ENCODE measurements at regions not wholly inside any gene's neighbourhood (a gene's known extent, or its start where the extent isn't known, plus 50 kb on each side); places are given as distances from the start of the nearest gene placed in this dataset.

DNA sequence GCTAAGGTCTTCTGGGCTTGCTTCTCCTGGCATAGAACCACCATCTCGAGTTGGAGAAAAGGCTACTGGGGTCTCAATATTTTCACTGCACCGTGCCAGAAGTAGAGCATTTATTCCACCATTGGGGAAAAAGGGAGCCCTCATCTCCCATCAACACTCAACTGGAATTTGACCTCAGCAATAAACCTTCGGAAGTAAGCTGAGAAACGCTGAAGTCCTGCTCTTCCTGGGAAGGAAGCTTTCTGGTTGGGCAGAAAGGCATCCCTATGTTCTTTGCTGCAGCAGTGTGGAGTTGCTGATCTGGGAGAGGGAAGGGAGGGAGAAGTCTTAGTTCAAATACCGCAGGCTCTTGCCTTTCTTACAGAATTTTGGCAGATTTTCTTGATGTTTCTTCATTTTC is 368.8 kb downstream of the NUP35 start:
- TF ChIP-seq CTCF (conservative IDR thresholded peaks at IDR 0.05; ENCODE audit: low read depth in 2 of 2) (no peak), EZH2 (IDR thresholded peaks at IDR 0.05; ENCODE audit: low read depth, unreplicated experiment) (no peak), JUNB (IDR thresholded peaks at IDR 0.05; ENCODE audit: unreplicated experiment) (no peak), NANOG (IDR thresholded peaks at IDR 0.05; ENCODE audit: borderline replicate concordance) (no peak), POLR2AphosphoS5 (IDR thresholded peaks at IDR 0.05; ENCODE audit: low read depth) (no peak), CREB1 (CRISPR knock-in tag; IDR thresholded peaks at IDR 0.05; ENCODE audit: low read depth) (no peak), EZH2phosphoT487 (IDR thresholded peaks at IDR 0.05; ENCODE audit: unreplicated experiment) (no peak)
- TF ChIP-seq, protein P1, sequence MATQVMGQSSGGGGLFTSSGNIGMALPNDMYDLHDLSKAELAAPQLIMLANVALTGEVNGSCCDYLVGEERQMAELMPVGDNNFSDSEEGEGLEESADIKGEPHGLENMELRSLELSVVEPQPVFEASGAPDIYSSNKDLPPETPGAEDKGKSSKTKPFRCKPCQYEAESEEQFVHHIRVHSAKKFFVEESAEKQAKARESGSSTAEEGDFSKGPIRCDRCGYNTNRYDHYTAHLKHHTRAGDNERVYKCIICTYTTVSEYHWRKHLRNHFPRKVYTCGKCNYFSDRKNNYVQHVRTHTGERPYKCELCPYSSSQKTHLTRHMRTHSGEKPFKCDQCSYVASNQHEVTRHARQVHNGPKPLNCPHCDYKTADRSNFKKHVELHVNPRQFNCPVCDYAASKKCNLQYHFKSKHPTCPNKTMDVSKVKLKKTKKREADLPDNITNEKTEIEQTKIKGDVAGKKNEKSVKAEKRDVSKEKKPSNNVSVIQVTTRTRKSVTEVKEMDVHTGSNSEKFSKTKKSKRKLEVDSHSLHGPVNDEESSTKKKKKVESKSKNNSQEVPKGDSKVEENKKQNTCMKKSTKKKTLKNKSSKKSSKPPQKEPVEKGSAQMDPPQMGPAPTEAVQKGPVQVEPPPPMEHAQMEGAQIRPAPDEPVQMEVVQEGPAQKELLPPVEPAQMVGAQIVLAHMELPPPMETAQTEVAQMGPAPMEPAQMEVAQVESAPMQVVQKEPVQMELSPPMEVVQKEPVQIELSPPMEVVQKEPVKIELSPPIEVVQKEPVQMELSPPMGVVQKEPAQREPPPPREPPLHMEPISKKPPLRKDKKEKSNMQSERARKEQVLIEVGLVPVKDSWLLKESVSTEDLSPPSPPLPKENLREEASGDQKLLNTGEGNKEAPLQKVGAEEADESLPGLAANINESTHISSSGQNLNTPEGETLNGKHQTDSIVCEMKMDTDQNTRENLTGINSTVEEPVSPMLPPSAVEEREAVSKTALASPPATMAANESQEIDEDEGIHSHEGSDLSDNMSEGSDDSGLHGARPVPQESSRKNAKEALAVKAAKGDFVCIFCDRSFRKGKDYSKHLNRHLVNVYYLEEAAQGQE (IDR thresholded peaks at IDR 0.05; ENCODE audit: unreplicated experiment) = no peak

Data from GM23338 (cell line).